ENCODE measurements at regions not wholly inside any gene's neighbourhood (a gene's known extent, or its start where the extent isn't known, plus 50 kb on each side); places are given as distances from the start of the nearest gene placed in this dataset.

GRCh38 chr15:39156646-39157250, 424.1 kb upstream of the THBS1 start:
- TF ChIP-seq CTCF (IDR thresholded peaks at IDR 0.05; ENCODE audit: insufficient read depth, low read length, poor library complexity, severe bottlenecking) (no peak), EZH2phosphoT487 (conservative IDR thresholded peaks at IDR 0.05; ENCODE audit: low read length) (no peak)

Measured in SU-DHL-6 (cell line).